ENCODE measurements at regions not wholly inside any gene's neighbourhood (a gene's known extent, or its start where the extent isn't known, plus 50 kb on each side); places are given as distances from the start of the nearest gene placed in this dataset.

- TF ChIP-seq CTCF (IDR thresholded peaks at IDR 0.05; ENCODE audit: low read depth, low read length, poor library complexity, severe bottlenecking), result no peak
- TF ChIP-seq EZH2phosphoT487 (IDR thresholded peaks at IDR 0.05; ENCODE audit: borderline replicate concordance, low read length), result no peak
Observed at GRCh38 chr4:82215800-82216199, 158.0 kb downstream of the HNRNPD start.

All from DOHH2 (cell line).